ENCODE measurements at regions not wholly inside any gene's neighbourhood (a gene's known extent, or its start where the extent isn't known, plus 50 kb on each side); places are given as distances from the start of the nearest gene placed in this dataset.

- intact Hi-C loops (cut with DNase I; ENCODE audit: low total_unique reads), result no loop called here
- no peak for TF ChIP-seq CTCF (IDR thresholded peaks at IDR 0.05)
- H3K27me3 ChIP-seq, result no peaks in the 10 kb centered on the region
- no peak overlapping the region for H3K27ac ChIP-seq
- H3K36me3 ChIP-seq, result no peaks in the 10 kb centered on the region
- no peak for DNase-seq (ENCODE audit: low spot score in 2 of 2)
- no peaks in the 10 kb centered on the region for H3K4me1 ChIP-seq
- no peak overlapping the region for H3K4me3 ChIP-seq
- H3K9me3 ChIP-seq, result peaks cover 7 to 14% of the 10 kb centered on the region in 2 donors
Measured at GRCh38 chr13:85432881-85433280, 366.3 kb downstream of the SLITRK6 start.

GRCh38 chr13:85431720-85432119 lies 367.5 kb downstream of the SLITRK6 start:
- no peaks in the 10 kb centered on the region for H3K4me1 ChIP-seq
- no peaks in the 10 kb centered on the region for H3K27me3 ChIP-seq
- H3K9me3 ChIP-seq, result peaks cover 7 to 14% of the 10 kb centered on the region in 2 donors
- H3K4me3 ChIP-seq, result no peak overlapping the region
- no peak overlapping the region for H3K27ac ChIP-seq
- no peak for TF ChIP-seq POLR2A (IDR thresholded peaks at IDR 0.05)
- no peak for TF ChIP-seq CTCF (IDR thresholded peaks at IDR 0.05)
- TF ChIP-seq POLR2AphosphoS5 (IDR thresholded peaks at IDR 0.05), result no peak
- DNase-seq (ENCODE audit: low spot score in 2 of 2), result no peak
- intact Hi-C loops (cut with DNase I; ENCODE audit: low total_unique reads), result no loop called here
- no peaks in the 10 kb centered on the region for H3K36me3 ChIP-seq

GRCh38 chr13:85430216-85430794 lies 368.9 kb downstream of the SLITRK6 start:
- TF ChIP-seq CTCF (IDR thresholded peaks at IDR 0.05) (no peak), POLR2AphosphoS5 (IDR thresholded peaks at IDR 0.05) (no peak), POLR2A (IDR thresholded peaks at IDR 0.05) (no peak)
- H3K36me3 ChIP-seq, result no peaks in the 10 kb centered on the region
- intact Hi-C loops (cut with DNase I; ENCODE audit: low total_unique reads), result no loop called here
- H3K27ac ChIP-seq, result no peak overlapping the region
- H3K4me1 ChIP-seq, result no peaks in the 10 kb centered on the region
- no peaks in the 10 kb centered on the region for H3K27me3 ChIP-seq
- H3K4me3 ChIP-seq, result no peak overlapping the region
- H3K9me3 ChIP-seq, result peaks cover 7 to 14% of the 10 kb centered on the region in 2 donors
- DNase-seq (ENCODE audit: low spot score in 2 of 2), result no peak

- intact Hi-C loops (cut with DNase I; ENCODE audit: low total_unique reads), result no loop called here
- TF ChIP-seq CTCF (IDR thresholded peaks at IDR 0.05) (no peak), POLR2A (IDR thresholded peaks at IDR 0.05) (no peak), POLR2AphosphoS5 (IDR thresholded peaks at IDR 0.05) (no peak)
- H3K4me3 ChIP-seq, result no peak overlapping the region
Measured at GRCh38 chr13:85427416-85427815, 371.8 kb downstream of the SLITRK6 start.

GRCh38 chr13:85420136-85420535 lies 379.1 kb downstream of the SLITRK6 start:
- H3K4me1 ChIP-seq, result no peaks in the 10 kb centered on the region
- H3K27me3 ChIP-seq, result no peaks in the 10 kb centered on the region
- TF ChIP-seq POLR2AphosphoS5 (IDR thresholded peaks at IDR 0.05) (no peak), POLR2A (IDR thresholded peaks at IDR 0.05) (no peak)
- H3K4me3 ChIP-seq, result no peak overlapping the region
- intact Hi-C loops (cut with DNase I; ENCODE audit: low total_unique reads), result no loop called here
- DNase-seq (ENCODE audit: low spot score in 2 of 2), result no peak
- no peak overlapping the region for H3K27ac ChIP-seq
- no peaks in the 10 kb centered on the region for H3K36me3 ChIP-seq
- H3K9me3 ChIP-seq, result no peaks in the 10 kb centered on the region

More at GRCh38 chr13:85427416-85427815, 371.8 kb downstream of the SLITRK6 start:
- no peak for DNase-seq (ENCODE audit: low spot score in 2 of 2)
- Histone ChIP-seq H3K4me1 (no peaks in the 10 kb centered on the region), H3K27me3 (no peaks in the 10 kb centered on the region), H3K9me3 (peaks cover 7 to 14% of the 10 kb centered on the region in 2 donors), H3K27ac (no peak overlapping the region), H3K36me3 (no peaks in the 10 kb centered on the region)

- H3K36me3 ChIP-seq, result no peaks in the 10 kb centered on the region
- TF ChIP-seq POLR2A (IDR thresholded peaks at IDR 0.05) (no peak), POLR2AphosphoS5 (IDR thresholded peaks at IDR 0.05) (no peak), CTCF (IDR thresholded peaks at IDR 0.05) (no peak)
- no peak overlapping the region for H3K4me3 ChIP-seq
- H3K27me3 ChIP-seq, result no peaks in the 10 kb centered on the region
- no peak for DNase-seq (ENCODE audit: low spot score in 2 of 2)
- no peaks in the 10 kb centered on the region for H3K9me3 ChIP-seq
- intact Hi-C loops (cut with DNase I; ENCODE audit: low total_unique reads), result no loop called here
- no peak overlapping the region for H3K27ac ChIP-seq
- H3K4me1 ChIP-seq, result no peaks in the 10 kb centered on the region
Measured at GRCh38 chr13:85419611-85420010, 379.6 kb downstream of the SLITRK6 start.

Data from breast epithelium (tissue), 4 donors.